NAMALWA (cell line): ENCODE measurements at regions not wholly inside any gene's neighbourhood (a gene's known extent, or its start where the extent isn't known, plus 50 kb on each side); places are given as distances from the start of the nearest gene placed in this dataset.
"Not testable (repeated sequence)": the region's sequence is repeated elsewhere in the genome, so short reads cannot be mapped to it uniquely, and the experiment has no call there.

Experiments
- DNase-seq: peaks from one replicate; pipeline ENCODE4 v3.0.0-alpha.2; 2015; ENCODE audit warnings: low spot score

- no peak for DNase-seq
Measured at GRCh38 chr14:46147452-46147851, 504.1 kb downstream of the RPL10L start.

DNA sequence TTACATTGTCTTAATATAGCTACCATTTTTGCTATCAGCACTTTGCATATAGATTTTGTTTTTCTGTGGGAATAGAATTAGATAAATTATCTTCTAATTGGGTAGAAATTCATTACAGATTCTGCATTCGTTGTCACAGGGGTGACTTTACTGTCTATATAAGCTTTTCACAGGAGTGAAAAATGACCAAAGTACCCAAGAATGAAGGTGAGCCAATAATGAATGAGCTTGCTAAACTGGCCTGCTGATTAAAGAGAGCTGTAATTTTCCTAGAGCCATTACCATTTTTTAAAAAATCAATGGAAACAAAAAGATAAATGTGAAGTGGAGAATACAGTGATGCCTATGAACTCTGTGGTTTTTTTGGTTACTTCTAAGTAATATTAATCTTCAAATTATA, 504.6 kb downstream of the RPL10L start:
- DNase-seq: no peak

DNA sequence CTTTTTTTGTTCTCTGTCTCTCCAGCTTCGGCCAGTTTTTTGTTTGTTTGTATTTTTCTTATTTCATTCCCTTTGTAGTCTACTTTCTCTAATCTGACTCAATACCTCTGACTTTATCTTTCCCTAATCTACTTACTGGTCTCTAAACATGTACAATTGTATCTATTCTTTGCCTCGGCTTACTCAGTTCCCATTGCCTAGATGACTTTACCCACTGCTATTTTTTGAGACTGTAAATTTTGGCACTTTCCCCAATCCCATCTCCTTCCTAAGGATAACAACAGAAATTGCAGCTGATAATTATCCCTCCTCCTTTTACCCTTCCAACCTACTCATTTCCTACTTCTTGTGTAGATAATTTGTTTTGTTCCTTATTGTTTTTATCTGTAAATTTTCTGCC, 511.1 kb downstream of the RPL10L start:
- no peak for DNase-seq

DNA sequence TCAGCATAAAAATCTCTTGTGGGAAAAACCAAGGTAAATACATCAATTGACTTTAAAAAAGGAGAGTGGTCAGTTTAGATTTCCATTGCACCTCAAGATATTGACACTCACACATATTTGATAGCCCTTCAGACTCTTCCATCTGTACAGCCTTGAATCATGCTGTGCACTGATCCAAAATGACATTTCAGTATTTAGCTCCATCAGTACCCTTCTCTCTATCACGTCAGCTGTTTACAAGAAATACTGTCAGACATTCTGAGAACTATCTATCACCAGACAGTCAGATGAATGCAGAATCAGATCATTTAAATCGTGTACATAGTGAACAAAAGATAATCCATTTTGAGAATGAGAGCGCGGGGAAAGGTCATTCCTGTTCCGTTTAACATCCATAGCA, 511.9 kb downstream of the RPL10L start:
- no peak for DNase-seq

DNA sequence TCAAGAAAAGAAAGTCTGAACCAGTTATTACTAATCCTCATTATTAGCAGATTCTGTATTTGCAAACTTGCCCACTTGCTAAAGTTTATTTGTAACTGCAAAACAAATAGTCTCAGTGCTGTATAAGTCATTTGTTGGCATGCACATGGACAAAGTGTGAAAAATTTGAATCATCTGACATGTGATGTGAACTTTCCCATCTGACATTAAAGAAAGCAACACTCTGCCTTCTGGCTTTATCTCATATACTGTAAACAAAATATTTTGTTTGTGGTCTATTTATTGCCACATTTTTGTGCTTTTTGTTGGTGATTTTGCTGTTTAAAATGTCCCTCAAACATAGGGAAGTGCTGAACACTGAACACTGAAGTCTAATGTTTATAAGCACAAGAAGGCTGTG, 513.8 kb downstream of the RPL10L start:
- DNase-seq: no peak

GRCh38 chr14:46136456-46136855, 515.1 kb downstream of the RPL10L start:
- no peak for DNase-seq

GRCh38 chr14:46108228-46108627, 543.4 kb downstream of the RPL10L start:
- DNase-seq: no peak

GRCh38 chr14:46100901-46101300, 550.7 kb downstream of the RPL10L start:
- DNase-seq: not testable (repeated sequence)

DNA sequence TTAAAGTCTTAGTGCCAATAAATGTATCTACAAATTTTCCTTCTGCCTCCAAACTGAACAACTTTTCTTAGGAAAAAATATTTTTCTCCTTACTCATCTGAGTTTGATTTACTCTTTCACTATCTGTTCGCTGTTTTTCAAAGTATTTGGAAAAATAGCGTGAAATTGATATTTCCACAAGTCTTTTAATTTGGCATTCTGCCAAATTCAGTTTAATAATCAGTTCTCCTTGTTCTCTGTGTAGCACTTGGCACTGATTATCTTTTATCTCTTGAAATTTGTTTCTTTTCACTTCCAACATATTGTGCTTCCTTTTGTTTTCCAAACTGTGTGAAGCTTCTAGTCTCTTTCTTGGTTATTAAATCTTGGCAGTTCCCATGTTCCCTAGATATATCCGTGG, 559.8 kb downstream of the RPL10L start:
- no peak for DNase-seq

DNA sequence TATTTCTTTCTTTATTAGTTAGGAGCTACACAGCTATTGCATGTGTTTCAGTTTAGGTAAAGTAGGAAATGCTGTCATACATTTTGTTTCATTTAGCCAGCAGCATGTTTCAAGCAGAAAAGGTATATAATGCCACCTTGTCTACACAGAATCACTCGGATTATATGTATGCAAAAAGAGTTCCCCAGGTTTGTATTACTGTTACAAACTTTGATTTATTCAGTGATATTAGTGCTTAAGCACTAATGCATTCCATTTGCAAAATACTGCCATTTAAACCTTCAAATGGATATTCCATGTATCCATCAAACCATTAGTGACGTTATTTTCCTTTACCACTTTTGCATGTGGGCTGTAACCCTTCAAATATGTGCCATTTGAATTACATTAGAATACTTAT, 564.0 kb downstream of the RPL10L start:
- DNase-seq: no peak

DNA sequence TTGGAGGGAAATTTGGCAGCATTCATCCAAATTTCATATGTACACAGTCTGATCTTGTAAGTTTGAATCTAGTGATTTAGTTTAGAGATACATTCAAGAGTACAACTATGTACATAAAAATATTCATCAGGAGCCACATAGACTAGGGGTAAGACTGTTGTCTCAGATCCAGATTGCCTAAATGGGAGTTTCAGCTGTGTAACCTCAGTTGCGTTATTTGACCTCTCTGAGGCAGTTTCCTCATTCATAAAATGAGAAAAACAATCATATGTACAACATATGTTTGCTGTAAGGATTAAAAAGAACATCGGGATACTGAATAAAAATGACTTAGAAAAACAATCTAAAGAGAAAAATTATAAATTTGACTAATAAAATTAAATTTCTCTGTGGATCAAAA, 577.5 kb downstream of the RPL10L start:
- DNase-seq: no peak

DNA sequence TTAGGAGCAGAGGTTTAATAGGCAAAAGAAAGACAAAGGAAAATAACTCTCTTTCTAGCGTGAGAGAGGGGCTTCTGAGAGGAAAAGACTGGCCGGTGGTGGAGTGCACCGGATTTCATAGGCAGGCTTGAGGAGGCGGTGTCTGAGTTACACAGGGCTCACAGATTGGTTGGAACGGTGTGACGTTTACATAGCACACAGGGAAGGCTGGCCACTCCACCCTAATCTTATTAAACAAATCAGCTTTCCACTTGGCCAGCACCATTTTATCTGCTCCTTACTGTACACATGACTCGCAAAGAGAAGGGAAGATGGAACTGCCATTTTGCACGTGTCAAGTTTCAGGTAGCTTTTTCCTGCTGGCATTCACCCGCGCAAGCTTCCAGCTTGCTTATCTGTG, 587.7 kb downstream of the RPL10L start:
- no peak for DNase-seq

- no peak for DNase-seq
Measured at GRCh38 chr14:46058964-46059563, 592.5 kb downstream of the RPL10L start.

- DNase-seq: no peak
Measured at GRCh38 chr14:46057799-46058198, 593.8 kb downstream of the RPL10L start.

DNA sequence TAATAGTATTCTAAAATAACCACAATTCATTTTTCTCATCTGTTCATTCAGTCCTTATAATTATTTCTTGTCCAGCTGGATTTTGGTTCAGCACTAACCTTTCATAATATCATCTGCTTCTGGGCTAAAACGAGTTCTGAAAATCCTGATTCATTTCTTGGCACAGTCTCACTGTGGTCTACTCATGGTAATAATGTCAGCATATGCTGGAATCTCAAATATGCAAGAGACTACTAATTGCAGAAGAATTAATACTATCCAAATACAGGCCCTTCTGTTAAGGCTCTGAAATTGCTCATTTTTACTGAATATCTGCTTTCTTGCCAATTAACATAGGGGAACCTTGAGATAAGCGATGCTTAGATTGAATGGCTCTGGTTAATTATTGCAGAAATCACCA, 597.1 kb downstream of the RPL10L start:
- DNase-seq: no peak

DNA sequence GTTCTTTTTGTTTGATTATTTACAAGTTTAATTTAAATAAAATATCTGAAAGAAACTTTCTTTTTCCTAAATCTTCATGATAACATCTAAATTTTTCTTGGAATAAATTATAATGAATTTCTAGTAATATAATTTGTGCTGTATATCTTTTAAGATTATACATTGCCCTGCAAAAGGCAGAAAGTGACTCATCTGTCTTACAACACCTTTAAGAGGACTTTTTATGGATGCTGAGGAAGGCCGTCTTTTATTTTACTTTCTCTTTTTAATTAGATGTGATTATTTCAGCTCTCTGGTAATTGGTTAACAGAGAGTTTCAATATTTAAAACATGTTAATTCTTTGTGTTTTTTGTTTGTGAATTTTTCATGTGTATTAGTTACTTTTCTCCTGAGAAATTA, 598.4 kb downstream of the RPL10L start:
- DNase-seq: no peak

DNA sequence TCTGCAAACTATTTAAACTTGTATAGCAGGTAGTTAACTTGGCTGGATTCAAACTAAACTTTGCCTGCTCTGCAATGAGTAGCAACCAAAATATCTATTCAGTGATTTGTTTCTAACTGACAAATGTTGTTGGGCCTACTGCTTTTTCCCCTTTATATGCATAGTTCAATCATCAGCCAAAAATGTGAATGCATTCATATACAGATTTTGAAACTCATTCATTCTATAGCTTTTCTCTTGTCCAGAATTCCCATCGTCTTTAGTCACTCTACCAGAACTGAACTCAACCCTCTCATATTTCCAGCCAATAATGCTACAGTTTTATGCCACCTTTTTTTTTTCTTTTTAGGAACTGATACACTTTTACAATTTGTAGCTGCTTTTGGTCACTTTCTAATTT, 599.8 kb downstream of the RPL10L start:
- no peak for DNase-seq

GRCh38 chr14:46048127-46048526, 603.5 kb downstream of the RPL10L start:
- DNase-seq: peak; percentile 8

DNA sequence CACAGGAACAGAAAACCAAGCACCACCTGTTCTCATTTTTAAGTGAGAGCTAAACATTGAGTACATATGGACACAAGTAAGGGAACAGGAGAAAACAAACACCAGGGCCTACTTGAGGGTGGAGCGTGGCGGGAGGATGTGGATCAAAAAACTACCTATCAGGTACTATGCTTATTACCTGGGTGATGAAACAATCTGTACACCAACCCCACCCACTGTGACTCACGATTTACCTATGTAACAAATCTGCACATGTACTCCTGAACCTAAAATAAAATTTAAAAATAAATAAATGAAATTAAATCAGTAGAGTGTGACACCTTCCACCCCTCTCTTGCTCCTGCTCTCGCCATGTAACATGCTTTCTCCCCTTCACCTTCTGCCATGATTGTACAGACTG, 615.5 kb downstream of the RPL10L start:
- no peak for DNase-seq

GRCh38 chr14:46034305-46034704, 617.3 kb downstream of the RPL10L start:
- DNase-seq: no peak

DNA sequence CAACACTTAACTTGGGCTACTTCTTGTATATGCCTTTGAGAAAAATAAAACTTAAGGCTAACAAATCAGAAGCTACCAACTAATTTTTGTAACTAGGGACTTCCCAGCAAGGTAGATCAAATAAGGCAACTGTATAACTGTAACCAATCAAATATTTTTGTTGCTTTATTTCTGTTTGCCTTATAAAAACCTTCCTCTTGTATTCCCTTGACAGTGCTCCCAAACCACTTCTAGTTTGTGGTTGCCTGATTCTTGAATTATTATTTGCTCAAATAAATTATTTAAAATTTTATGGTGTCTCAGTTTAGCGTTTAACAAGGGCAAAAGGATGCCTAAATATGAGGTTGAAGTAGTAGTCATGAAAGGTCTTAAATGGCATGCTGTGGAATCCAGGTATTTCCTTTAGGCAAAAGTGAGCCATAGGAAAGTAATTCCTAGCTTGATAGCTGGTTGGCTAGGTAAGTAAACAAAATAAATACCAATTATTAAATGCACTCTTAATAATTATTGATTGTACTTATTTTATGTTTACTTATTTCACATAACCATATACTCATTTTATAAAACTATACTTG, 632.6 kb downstream of the RPL10L start:
- DNase-seq: no peak

- DNase-seq: no peak
Measured at GRCh38 chr14:46008348-46008747, 643.2 kb downstream of the RPL10L start.

DNA sequence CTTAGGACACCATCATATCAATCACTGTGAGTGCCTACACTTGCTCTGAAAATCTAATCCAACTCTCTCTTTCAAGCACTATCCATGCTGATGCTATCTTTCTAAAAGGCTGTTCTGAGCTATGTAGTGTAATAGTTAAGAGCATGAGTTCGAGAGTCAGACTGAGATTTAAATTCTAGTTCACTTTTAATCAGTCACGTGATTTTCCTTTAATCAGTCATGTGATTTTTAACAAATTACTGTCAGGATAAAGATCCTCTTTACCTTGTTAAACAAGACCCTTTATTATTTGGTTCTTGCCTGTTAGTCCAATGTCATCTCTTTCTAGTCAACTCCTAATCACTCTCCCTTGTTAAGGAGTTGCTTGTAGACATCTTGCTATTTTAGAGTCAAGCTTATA, 653.0 kb downstream of the RPL10L start:
- no peak for DNase-seq

DNA sequence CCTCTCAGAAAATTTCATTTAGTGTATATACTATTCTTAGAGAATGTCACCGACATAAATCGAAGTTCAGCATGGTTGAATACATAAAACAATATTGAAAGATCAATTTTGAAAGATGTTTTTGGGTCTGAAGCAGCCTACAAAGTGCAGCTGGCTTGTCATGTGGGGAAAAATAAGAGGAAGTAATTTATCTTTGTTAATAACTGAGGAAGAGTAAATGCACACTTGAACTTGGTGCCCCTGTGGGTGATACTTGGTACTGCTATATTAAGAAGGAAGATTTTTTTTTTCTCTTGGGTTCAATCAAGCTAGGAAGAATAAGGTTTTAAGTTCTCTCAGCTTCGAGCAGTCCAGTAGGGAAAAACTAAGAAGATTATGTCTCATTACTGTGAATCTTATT, 661.3 kb downstream of the RPL10L start:
- peak; percentile 26 for DNase-seq

DNA sequence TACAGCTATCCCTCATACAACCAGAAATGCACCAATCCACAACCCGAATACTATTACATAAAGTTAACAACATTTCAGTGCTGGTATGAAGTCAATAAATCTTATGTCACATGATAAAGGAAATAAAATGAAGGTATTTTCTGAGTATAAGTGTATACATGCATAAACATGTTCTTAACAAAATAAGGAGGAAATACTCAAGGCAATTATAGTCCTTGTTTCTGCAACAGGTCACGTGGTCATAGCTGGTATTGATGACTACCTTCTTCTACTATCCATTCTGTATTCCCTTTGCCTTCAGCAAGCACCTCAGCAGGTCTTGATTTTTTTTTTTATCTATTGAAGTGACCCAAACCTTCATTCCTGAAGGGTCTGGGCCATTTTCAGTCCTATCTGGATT, 675.6 kb downstream of the RPL10L start:
- DNase-seq: no peak
